NB4 (cell line): ENCODE measurements at regions not wholly inside any gene's neighbourhood (a gene's known extent, or its start where the extent isn't known, plus 50 kb on each side); places are given as distances from the start of the nearest gene placed in this dataset.

Experiments used
- DNase-seq: peaks from one replicate; pipeline ENCODE4 v3.0.0; 2010; ENCODE audit warnings: low read depth
- H3K4me3 ChIP-seq: one replicate; pipeline ENCODE4 v1.5.1; 2011; ENCODE audit warnings: mild to moderate bottlenecking, low read depth, low read length, moderate library complexity
- CTCF ChIP-seq: IDR thresholded peaks from one replicate; pipeline ENCODE4 v1.5.1; 2012; ENCODE audit warnings: low read depth, low read length
- MAX ChIP-seq: IDR thresholded peaks from 2 replicates; pipeline ENCODE4 v1.6.1; 2011; ENCODE audit warnings: low read depth, low read length
- MYC ChIP-seq: IDR thresholded peaks from 2 replicates; pipeline ENCODE4 v1.6.1; 2011; ENCODE audit warnings: low read depth, low read length
- POLR2A ChIP-seq: IDR thresholded peaks from 2 replicates; pipeline ENCODE4 v1.6.1; 2011; ENCODE audit warnings: mild to moderate bottlenecking; ENCODE audit not compliant: insufficient read length; ENCODE audit errors: extremely low read depth

- no peak for DNase-seq
- no peak for TF ChIP-seq CTCF
- no peak for TF ChIP-seq MYC
- no peak for TF ChIP-seq MAX
- no peak for TF ChIP-seq POLR2A
- H3K4me3 ChIP-seq, result no peak overlapping the region
These were observed 626.9 kb downstream of the ANKRD50 start for GRCh38 chr4:124085561-124086180.

- DNase-seq, result no peak
- H3K4me3 ChIP-seq, result no peak overlapping the region
- TF ChIP-seq MAX, result no peak
- no peak for TF ChIP-seq MYC
- TF ChIP-seq POLR2A, result no peak
- no peak for TF ChIP-seq CTCF
These were observed 622.5 kb downstream of the ANKRD50 start for GRCh38 chr4:124090021-124090420.

GRCh38 chr4:124092101-124092500 is 620.4 kb downstream of the ANKRD50 start:
- DNase-seq, result no peak

GRCh38 chr4:124092541-124092984 is 620.0 kb downstream of the ANKRD50 start:
- no peak overlapping the region for H3K4me3 ChIP-seq
- DNase-seq, result no peak
- TF ChIP-seq POLR2A (no peak), CTCF (no peak), MYC (no peak), MAX (no peak)

More at GRCh38 chr4:124092101-124092500, 620.4 kb downstream of the ANKRD50 start:
- H3K4me3 ChIP-seq, result no peak overlapping the region
- TF ChIP-seq MYC, result no peak

- DNase-seq, result no peak
- no peak overlapping the region for H3K4me3 ChIP-seq
- TF ChIP-seq MAX, result no peak
- no peak for TF ChIP-seq POLR2A
These were observed 616.9 kb downstream of the ANKRD50 start for GRCh38 chr4:124095621-124096020.

- TF ChIP-seq POLR2A, result no peak
- TF ChIP-seq MYC, result no peak
- no peak for TF ChIP-seq MAX
- no peak for TF ChIP-seq CTCF
- DNase-seq, result no peak
- H3K4me3 ChIP-seq, result no peak overlapping the region
These were observed 616.2 kb downstream of the ANKRD50 start for GRCh38 chr4:124096290-124096689.

- H3K4me3 ChIP-seq, result no peak overlapping the region
- no peak for DNase-seq
- TF ChIP-seq MYC (no peak), POLR2A (no peak), MAX (no peak)
These were observed 615.1 kb downstream of the ANKRD50 start for GRCh38 chr4:124097447-124097846.
